ENCODE measurements at regions not wholly inside any gene's neighbourhood (a gene's known extent, or its start where the extent isn't known, plus 50 kb on each side); places are given as distances from the start of the nearest gene placed in this dataset.

DNA sequence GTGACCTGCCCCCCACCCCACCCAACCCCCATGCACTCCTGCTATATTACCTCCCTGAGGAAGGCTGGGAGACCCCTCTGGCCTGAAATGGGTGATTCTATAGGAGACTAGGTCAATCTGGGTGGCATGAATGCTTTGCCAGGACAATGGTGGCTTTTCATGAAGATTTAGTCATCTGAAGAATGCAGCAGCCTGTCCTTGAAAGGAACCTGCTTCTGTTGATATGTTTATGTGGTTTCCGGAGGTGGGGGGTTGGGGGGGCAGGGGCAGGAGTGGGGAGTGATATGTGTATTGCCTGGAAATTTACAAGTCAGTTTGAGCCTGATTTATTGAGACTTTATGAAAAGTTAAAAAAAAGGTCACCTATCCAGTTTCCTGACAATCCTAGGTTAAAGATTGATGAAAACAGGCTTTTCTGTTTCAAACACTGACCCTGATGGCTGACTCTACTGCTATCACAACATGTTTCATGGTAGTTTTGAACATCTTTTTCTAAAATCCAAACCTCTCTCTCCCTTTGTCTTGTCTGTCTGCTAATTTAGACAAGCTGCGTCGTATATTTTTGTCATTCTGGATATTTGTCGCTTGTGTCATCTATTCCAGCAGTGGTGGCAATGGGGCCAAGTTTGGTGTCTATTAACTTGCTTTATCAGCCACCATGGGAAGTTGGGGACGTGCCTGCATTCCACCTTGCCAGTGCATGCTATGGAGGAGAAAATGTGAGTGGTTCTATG is 153.7 kb upstream of the EGFLAM start:
- intact Hi-C loops (cut with micrococcal nuclease; ENCODE audit: unreplicated experiment): no loop called here
- no peak for DNase-seq (ENCODE audit: low spot score)
- TF ChIP-seq EZH2 (IDR thresholded peaks at IDR 0.05; ENCODE audit: borderline replicate concordance, low read depth, low read length, poor library complexity, severe bottlenecking): no peak
- TF ChIP-seq, protein P1, sequence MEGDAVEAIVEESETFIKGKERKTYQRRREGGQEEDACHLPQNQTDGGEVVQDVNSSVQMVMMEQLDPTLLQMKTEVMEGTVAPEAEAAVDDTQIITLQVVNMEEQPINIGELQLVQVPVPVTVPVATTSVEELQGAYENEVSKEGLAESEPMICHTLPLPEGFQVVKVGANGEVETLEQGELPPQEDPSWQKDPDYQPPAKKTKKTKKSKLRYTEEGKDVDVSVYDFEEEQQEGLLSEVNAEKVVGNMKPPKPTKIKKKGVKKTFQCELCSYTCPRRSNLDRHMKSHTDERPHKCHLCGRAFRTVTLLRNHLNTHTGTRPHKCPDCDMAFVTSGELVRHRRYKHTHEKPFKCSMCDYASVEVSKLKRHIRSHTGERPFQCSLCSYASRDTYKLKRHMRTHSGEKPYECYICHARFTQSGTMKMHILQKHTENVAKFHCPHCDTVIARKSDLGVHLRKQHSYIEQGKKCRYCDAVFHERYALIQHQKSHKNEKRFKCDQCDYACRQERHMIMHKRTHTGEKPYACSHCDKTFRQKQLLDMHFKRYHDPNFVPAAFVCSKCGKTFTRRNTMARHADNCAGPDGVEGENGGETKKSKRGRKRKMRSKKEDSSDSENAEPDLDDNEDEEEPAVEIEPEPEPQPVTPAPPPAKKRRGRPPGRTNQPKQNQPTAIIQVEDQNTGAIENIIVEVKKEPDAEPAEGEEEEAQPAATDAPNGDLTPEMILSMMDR (conservative IDR thresholded peaks at IDR 0.05; ENCODE audit: low read depth, low read length): no peak
- Histone ChIP-seq H3K4me1 (ENCODE audit: insufficient read depth, low read length, poor library complexity, severe bottlenecking) (no peaks in the 10 kb centered on the region), H3K9me3 (ENCODE audit: low read depth, low read length, poor library complexity, severe bottlenecking) (no peaks in the 10 kb centered on the region), H3K36me3 (ENCODE audit: insufficient read depth, low read length, poor library complexity, severe bottlenecking) (no peaks in the 10 kb centered on the region), H3K4me3 (ENCODE audit: low read depth, low read length, poor library complexity, severe bottlenecking) (no peak overlapping the region), H3K27me3 (replicated peaks; ENCODE audit: insufficient read depth, low read depth, low read length, poor library complexity) (no peaks in the 10 kb centered on the region), H3K27ac (ENCODE audit: low read depth, low read length, poor library complexity, severe bottlenecking) (no peak overlapping the region)
- CTCF ChIA-PET: no interaction called here
- POLR2A ChIA-PET (ENCODE audit: low non-redundant PET): no interaction called here
- BruUV-seq (replicated peaks): no TSS peak

DNA sequence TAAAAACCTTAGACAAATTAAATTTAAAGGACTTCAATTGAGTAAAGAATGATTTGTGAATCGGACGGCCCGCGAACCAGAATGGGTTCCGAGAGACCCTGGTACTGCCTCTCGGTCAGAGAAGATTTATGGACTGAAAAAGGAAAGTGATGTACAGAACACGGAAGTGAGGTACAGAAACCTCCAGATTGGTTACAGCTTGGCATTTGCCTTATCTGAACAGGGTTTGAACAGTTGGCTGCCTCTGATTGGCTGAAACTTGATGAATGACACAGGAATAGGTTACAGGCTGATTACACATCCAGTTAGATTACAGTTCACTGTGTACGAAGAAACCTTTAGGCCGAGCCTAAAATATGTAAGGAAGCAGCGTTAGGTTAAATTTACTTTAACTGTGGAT is 156.5 kb upstream of the EGFLAM start:
- POLR2A ChIA-PET (ENCODE audit: low non-redundant PET): no interaction called here
- DNase-seq (ENCODE audit: low spot score): no peak
- no peak for TF ChIP-seq EZH2 (IDR thresholded peaks at IDR 0.05; ENCODE audit: borderline replicate concordance, low read depth, low read length, poor library complexity, severe bottlenecking)
- TF ChIP-seq, protein P1 (conservative IDR thresholded peaks at IDR 0.05; ENCODE audit: low read depth, low read length): no peak
- CTCF ChIA-PET: no interaction called here
- no peak overlapping the region for H3K4me3 ChIP-seq (ENCODE audit: low read depth, low read length, poor library complexity, severe bottlenecking)
- H3K27me3 ChIP-seq (replicated peaks; ENCODE audit: insufficient read depth, low read depth, low read length, poor library complexity): no peaks in the 10 kb centered on the region
- no peak overlapping the region for H3K27ac ChIP-seq (ENCODE audit: low read depth, low read length, poor library complexity, severe bottlenecking)
- intact Hi-C loops (cut with micrococcal nuclease; ENCODE audit: unreplicated experiment): no loop called here
- no peaks in the 10 kb centered on the region for H3K9me3 ChIP-seq (ENCODE audit: low read depth, low read length, poor library complexity, severe bottlenecking)
- no peaks in the 10 kb centered on the region for H3K4me1 ChIP-seq (ENCODE audit: insufficient read depth, low read length, poor library complexity, severe bottlenecking)
- BruUV-seq (replicated peaks): no TSS peak
- H3K36me3 ChIP-seq (ENCODE audit: insufficient read depth, low read length, poor library complexity, severe bottlenecking): no peaks in the 10 kb centered on the region

DNA sequence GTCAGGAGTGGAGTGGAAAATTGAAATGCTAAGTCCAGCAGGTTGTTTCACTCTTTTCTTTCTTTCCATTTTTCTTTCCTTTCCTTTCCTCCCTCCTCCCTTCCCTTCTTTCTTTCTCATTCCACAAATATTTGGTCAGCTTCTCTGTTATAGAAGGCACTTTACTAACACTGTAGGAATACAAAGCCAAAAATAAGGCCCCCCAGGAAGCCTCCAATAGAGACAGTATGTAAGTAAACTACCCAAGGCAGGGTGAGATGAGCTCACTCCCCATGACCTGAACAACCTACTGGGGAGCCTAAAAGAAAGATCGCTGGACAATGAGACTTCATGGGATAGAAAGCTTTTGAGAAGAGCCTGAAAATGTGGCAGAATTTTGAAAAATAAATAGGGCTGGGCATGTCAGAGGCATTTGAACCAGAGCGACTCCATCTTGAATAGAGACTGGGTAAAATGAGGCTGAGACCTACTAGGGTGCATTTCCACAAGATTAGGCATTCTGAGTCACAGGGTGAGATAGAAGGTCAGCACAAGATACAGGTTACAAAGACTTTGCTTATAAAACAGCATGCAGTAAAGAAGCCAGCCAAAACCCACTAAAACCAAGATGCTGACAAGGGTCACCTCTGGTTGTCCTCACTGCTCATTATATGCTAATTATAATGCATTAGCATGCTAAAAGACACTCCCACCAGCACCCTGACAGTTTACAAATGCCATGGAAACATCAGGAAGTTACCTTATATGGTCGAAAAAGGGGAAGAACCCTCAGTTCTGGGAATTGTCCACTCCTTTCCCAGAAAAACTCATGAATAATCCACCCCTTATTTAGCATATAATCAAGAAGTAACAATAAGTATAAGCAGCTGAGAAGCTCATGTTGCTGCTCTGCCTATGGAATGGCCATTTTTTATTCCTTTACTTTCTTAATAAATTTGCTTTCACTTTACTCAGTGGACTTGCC is 158.9 kb upstream of the EGFLAM start:
- peak; percentile 6 for DNase-seq (ENCODE audit: low spot score)
- TF ChIP-seq, protein P1 (conservative IDR thresholded peaks at IDR 0.05; ENCODE audit: low read depth, low read length): no peak
- no peak for TF ChIP-seq EZH2 (IDR thresholded peaks at IDR 0.05; ENCODE audit: borderline replicate concordance, low read depth, low read length, poor library complexity, severe bottlenecking)
- no peak overlapping the region for H3K4me3 ChIP-seq (ENCODE audit: low read depth, low read length, poor library complexity, severe bottlenecking)
- no peaks in the 10 kb centered on the region for H3K36me3 ChIP-seq (ENCODE audit: insufficient read depth, low read length, poor library complexity, severe bottlenecking)
- ChIA-PET POLR2A (ENCODE audit: low non-redundant PET) (no interaction called here), CTCF (no interaction called here)
- no peaks in the 10 kb centered on the region for H3K9me3 ChIP-seq (ENCODE audit: low read depth, low read length, poor library complexity, severe bottlenecking)
- H3K27me3 ChIP-seq (replicated peaks; ENCODE audit: insufficient read depth, low read depth, low read length, poor library complexity): peaks cover 4% of the 10 kb centered on the region
- no TSS peak for BruUV-seq (replicated peaks)
- no peak overlapping the region for H3K27ac ChIP-seq (ENCODE audit: low read depth, low read length, poor library complexity, severe bottlenecking)
- H3K4me1 ChIP-seq (ENCODE audit: insufficient read depth, low read length, poor library complexity, severe bottlenecking): no peaks in the 10 kb centered on the region
- intact Hi-C loops (cut with micrococcal nuclease; ENCODE audit: unreplicated experiment): no loop called here
